ENCODE measurements at regions not wholly inside any gene's neighbourhood (a gene's known extent, or its start where the extent isn't known, plus 50 kb on each side); places are given as distances from the start of the nearest gene placed in this dataset.
"Not testable (repeated sequence)": the region's sequence is repeated elsewhere in the genome, so short reads cannot be mapped to it uniquely, and the experiment has no call there.

- no peak for DNase-seq
These were observed 292.4 kb downstream of the SLC7A11 start for GRCh38 chr4:137949746-137950145.

GRCh38 chr4:137946453-137947174, 295.5 kb downstream of the SLC7A11 start:
- DNase-seq = no peak

DNA sequence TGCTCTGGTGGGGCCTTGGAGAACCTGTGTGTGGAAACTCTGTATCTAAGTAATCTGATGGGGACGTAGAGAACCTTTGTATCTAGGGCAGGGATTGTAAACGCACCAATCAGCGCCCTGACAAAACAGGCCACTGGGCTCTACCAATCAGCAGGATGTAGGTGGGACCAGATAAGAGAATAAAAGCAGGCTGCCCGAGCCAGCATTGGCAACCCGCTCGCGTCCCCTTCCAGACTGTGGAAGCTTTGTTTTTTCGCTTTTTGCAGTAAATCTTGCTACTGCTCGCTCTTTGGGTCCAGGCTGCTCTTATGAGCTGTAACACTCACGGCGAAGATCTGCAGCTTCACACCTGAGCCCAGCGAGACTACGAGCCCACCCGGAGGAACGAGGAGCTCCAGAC, 299.3 kb downstream of the SLC7A11 start:
- not testable (repeated sequence) for DNase-seq

GRCh38 chr4:137942015-137942515, 300.1 kb downstream of the SLC7A11 start:
- DNase-seq = not testable (repeated sequence)

DNA sequence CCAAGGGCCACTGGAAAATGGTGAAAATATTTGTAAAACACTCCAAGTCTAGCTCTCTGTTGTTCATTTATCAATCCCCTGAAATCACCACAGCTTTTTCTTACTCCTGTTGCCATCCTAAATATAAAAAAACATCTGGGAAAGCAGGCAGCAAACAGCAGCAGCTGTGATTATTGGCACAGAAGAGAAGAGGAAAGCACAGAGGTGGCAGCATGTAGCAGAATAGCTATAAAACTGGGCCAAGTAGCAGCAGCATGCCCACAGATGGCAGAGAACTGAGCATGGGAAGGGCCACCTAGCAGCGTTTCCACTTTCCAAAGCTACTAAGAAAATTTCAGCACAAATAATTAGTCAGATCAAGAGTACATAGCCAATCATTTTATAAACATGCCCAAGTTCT, 307.2 kb downstream of the SLC7A11 start:
- no peak for DNase-seq

- DNase-seq = no peak
These were observed 308.1 kb downstream of the SLC7A11 start for GRCh38 chr4:137934046-137934445.

- no peak for DNase-seq
These were observed 314.2 kb downstream of the SLC7A11 start for GRCh38 chr4:137927972-137928371.

- no peak for DNase-seq
These were observed 318.7 kb downstream of the SLC7A11 start for GRCh38 chr4:137923494-137923893.

DNA sequence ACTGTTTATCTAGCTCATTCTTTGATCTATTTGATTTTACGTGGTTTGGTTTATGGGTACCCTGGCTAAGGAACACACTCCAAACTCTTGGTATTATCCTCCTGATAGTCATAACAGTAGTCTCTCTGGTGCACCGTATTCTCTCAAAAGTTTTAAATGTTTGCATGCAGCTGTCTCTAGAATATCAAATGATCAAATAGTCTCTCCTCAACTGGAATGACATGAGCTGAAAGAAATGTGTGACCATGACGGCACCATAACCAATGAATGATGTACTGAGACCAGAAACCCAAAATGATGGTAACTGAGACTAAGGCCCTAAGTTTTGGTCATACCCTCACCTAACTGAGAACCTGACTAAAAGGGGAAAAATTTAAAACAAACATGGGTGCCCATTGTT, 319.4 kb downstream of the SLC7A11 start:
- no peak for DNase-seq

DNA sequence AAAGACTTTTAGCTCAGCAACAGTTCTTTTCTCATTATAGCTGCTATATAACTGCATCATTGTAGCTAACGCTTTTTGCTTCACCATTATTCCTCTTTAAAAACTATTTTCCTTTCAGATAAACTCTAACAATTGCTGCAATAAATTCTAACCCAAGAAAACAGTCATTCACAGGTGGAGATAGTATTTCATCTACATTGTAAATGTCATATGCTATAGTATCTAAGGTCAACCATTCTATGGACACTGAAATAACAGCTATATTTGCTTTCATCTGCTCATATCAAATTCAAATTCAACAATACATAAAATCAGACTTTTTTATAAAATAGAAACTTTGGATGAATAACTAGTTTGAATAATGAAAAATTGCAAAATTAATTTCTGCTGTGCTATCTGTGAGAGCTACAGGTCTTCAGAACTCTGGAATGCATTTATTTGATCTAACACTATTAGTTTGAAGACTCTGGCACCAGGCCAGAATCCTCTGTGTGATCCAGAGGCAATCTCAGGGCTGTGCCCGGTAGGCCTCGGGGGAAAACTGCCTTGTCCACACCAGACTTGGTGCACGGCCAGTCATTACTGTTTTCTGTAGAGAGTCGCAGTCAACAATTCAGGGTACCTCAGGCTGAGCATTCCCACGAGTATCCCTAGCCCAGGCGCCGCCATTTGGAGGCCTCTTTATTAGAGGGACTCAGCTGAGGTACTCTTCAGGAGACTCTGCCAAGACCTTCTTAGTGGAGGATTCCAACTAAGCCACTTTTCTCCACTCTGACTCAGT, 332.4 kb downstream of the SLC7A11 start:
- no peak for DNase-seq

GRCh38 chr4:137905930-137906329, 336.2 kb downstream of the SLC7A11 start:
- DNase-seq = no peak

- no peak for DNase-seq
These were observed 341.0 kb downstream of the SLC7A11 start for GRCh38 chr4:137901114-137901513.

- no peak for DNase-seq
These were observed 345.9 kb downstream of the SLC7A11 start for GRCh38 chr4:137896221-137896737.

DNA sequence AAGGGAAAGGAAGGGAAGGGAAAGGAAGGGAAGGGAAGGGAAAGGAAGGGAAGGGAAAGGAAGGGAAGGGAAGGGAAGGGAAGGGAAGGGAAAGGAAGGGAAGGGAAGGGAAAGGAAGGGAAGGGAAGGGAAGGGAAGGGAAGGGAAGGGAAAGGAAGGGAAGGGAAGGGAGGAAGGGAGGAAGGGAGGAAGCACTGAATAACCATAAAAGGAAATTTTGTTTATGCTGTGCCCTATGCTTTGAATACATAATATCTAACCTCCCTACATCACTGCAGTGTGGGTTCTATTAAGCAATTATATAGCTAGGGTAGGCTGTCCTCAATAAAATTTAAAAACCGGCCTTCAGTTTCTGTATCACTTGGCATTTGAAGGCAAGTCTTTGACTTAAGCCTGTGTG, 346.6 kb downstream of the SLC7A11 start:
- DNase-seq = not testable (repeated sequence)

- no peak for DNase-seq
These were observed 350.0 kb downstream of the SLC7A11 start for GRCh38 chr4:137892134-137892533.

GRCh38 chr4:137890812-137891211, 351.3 kb downstream of the SLC7A11 start:
- DNase-seq = no peak

DNA sequence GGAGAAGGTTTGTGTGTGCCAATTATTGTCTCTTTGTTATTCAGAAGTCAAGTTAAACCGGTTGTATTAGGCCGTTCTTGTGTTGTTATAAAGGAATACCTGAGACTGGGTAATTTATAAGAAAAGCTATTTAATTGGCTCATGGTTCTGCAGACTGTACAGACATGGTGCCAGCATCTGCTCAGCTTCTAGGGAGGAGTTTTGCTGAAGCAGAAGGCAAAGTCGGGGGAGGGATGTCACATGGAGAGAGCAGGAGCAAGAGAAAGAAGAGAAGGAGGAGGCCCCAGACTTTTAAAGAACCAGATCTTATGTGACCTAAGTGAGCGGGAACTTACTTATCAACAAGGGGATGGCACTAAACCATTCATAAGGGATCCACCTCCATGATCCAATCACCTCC, 349.3 kb upstream of the PCDH18 start:
- DNase-seq = no peak

GRCh38 chr4:137868067-137868466, 335.8 kb upstream of the PCDH18 start:
- DNase-seq = not testable (repeated sequence)

DNA sequence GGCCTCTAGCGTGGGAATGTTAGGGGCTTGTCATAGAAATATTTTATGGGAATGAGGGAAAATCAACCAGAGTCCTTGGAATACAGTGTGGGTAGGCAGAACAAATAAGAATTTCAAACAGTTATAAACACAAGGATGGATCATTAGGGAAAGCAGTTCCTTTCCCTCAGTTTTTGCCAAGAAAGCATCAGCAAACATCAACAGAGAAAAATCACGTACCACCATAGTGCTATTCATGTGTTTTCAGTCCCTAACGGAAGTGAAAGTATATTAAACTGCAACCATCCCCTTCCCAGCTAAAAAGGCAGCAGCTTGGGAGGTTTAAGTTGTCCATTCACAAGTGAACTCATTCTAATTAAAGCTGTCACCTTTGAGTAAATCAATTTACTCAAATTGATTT, 334.4 kb upstream of the PCDH18 start:
- DNase-seq = no peak

DNA sequence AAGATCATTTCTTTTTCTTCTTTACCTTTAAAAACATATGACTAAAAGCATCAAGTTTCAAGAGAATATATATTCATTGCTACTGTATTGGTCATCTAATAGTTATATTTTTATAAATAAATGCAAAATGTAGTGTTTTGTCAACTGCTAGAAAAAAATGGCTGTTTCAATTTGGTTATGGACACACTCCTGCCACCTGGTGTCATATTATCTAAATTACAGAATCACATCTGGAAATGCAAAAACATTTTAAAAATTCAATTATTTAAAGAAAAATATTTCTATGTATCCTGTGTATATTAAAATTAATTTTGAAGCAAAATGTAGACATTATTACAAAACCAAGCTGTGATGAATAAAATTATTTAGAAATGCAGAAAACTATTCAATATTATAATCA, 329.4 kb upstream of the PCDH18 start:
- no peak for DNase-seq

GRCh38 chr4:137853424-137853823, 321.1 kb upstream of the PCDH18 start:
- no peak for DNase-seq

GRCh38 chr4:137852326-137852725, 320.0 kb upstream of the PCDH18 start:
- no peak for DNase-seq

- no peak for DNase-seq
These were observed 319.1 kb upstream of the PCDH18 start for GRCh38 chr4:137851435-137851834.

GRCh38 chr4:137827945-137828344, 295.7 kb upstream of the PCDH18 start:
- DNase-seq = not testable (repeated sequence)

Measured in NCI-H1417 treated with DMSO at 0.1 percent for 48 hours (cell line).